HFFc6 (cell line): ENCODE measurements at regions not wholly inside any gene's neighbourhood (a gene's known extent, or its start where the extent isn't known, plus 50 kb on each side); places are given as distances from the start of the nearest gene placed in this dataset.

Experiments used
- DNase-seq: peaks from one replicate; pipeline ENCODE4 v3.0.0-alpha.2; 2018
- H3K27ac Mint-ChIP-seq: 2 replicates; pipeline ENCODE4 v1.8.0; 2020; ENCODE audit warnings: mild to moderate bottlenecking, mixed read lengths
- H3K27me3 Mint-ChIP-seq: 2 replicates; pipeline ENCODE4 v1.8.0; 2021; ENCODE audit warnings: mild to moderate bottlenecking, moderate library complexity, mixed read lengths; ENCODE audit not compliant: insufficient read depth
- H3K36me3 Mint-ChIP-seq: 2 replicates; pipeline ENCODE4 v1.8.0; 2021; ENCODE audit warnings: low read depth, mixed read lengths
- H3K4me1 Mint-ChIP-seq: 2 replicates; pipeline ENCODE4 v1.8.0; 2020; ENCODE audit warnings: low read depth, mixed read lengths
- H3K4me3 Mint-ChIP-seq: 2 replicates; pipeline ENCODE4 v1.8.0; 2020; ENCODE audit warnings: mild to moderate bottlenecking, moderate library complexity, mixed read lengths
- H3K9me3 Mint-ChIP-seq: 2 replicates; pipeline ENCODE4 v1.8.0; 2020; ENCODE audit warnings: mild to moderate bottlenecking, mixed read lengths
- CTCF ChIP-seq: fragments of 200-600 bp; sonication (generic); IDR thresholded peaks from 2 replicates; pipeline ENCODE4 v1.5.0; 2021; ENCODE audit warnings: antibody characterized with exemption, mild to moderate bottlenecking

GRCh38 chr6:104134876-104135275, 724.8 kb downstream of the HACE1 start:
- no peaks in the 10 kb centered on the region for H3K4me1 Mint-ChIP-seq
- H3K4me3 Mint-ChIP-seq: no peak overlapping the region
- peaks cover 40% of the 10 kb centered on the region for H3K9me3 Mint-ChIP-seq
- no peak for DNase-seq
- H3K27ac Mint-ChIP-seq: no peak overlapping the region
- H3K27me3 Mint-ChIP-seq: peaks cover 1% of the 10 kb centered on the region; the same call in 1 of the 2 replicates
- no peak for TF ChIP-seq CTCF
- H3K36me3 Mint-ChIP-seq: no peaks in the 10 kb centered on the region

DNA sequence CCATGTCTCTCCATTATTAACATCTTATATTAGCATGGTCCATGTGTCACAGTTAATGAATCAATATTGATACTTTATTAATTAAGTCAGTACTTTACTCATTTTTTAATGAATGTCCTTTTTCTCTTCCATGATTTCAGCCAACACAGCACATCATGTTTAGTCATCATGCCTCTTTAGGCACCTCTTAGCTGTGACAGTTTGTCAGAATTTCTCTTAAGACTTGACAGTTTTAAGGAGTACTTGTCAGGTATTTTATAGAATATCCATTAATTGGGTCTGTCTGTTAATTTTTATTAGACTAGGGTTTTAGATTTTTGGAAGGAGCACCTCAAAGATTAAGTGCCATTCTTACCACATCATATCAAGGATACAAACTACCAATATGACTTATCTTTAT, 729.4 kb downstream of the HACE1 start:
- Mint-ChIP-seq H3K4me1 (no peaks in the 10 kb centered on the region), H3K27me3 (no peaks in the 10 kb centered on the region; the same call in 1 of the 2 replicates), H3K27ac (no peak overlapping the region), H3K9me3 (peaks cover 35% of the 10 kb centered on the region), H3K36me3 (no peaks in the 10 kb centered on the region), H3K4me3 (no peak overlapping the region)
- TF ChIP-seq CTCF: no peak
- no peak for DNase-seq

DNA sequence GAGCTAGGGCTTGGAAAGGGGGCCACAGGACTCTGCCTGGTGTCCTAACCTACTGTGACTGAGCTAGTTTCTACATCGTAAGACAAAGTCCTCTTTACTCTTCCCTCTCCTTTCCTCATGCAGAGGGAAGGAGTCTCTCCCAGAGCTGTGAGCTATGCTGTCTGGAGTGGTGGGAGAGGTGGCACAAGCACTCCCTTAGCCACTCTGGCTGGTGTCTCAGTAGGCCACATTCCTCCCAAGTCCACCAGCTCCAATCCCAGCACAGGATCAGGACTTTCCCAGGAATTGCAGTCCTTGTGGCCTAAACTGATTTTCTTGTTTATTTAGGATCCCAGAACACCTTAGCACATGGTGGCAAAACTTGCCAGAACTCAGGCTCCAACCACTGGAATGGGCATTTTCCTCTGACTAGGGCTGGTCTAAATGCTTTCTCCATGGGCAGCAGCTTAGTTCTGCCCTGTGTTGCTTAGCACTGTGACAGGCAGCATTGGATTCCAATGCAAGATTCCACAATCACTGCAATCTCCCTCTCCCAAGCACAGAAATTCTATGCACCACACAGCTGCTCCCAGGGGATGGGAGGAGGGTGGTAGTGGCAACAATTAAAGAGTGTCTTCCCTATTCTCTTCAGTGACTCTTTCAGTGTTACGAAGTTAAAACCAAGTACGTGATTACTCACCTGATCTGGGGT, 733.3 kb downstream of the HACE1 start:
- no peak overlapping the region for H3K4me3 Mint-ChIP-seq
- TF ChIP-seq CTCF: no peak
- H3K9me3 Mint-ChIP-seq: peaks cover 48% of the 10 kb centered on the region
- no peak for DNase-seq
- no peaks in the 10 kb centered on the region; the same call in 1 of the 2 replicates for H3K27me3 Mint-ChIP-seq
- no peaks in the 10 kb centered on the region for H3K4me1 Mint-ChIP-seq
- H3K36me3 Mint-ChIP-seq: no peaks in the 10 kb centered on the region
- H3K27ac Mint-ChIP-seq: no peak overlapping the region

GRCh38 chr6:104123227-104123626, 736.5 kb downstream of the HACE1 start:
- DNase-seq: no peak
- TF ChIP-seq CTCF: no peak

GRCh38 chr6:104118274-104118673, 741.4 kb downstream of the HACE1 start:
- Mint-ChIP-seq H3K27me3 (no peaks in the 10 kb centered on the region), H3K4me3 (no peak overlapping the region)
- DNase-seq: no peak

More at GRCh38 chr6:104123227-104123626, 736.5 kb downstream of the HACE1 start:
- Mint-ChIP-seq H3K27ac (no peak overlapping the region), H3K9me3 (peaks cover 46% of the 10 kb centered on the region), H3K4me3 (no peak overlapping the region), H3K36me3 (no peaks in the 10 kb centered on the region), H3K4me1 (no peaks in the 10 kb centered on the region), H3K27me3 (no peaks in the 10 kb centered on the region; the same call in 1 of the 2 replicates)

More at GRCh38 chr6:104118274-104118673, 741.4 kb downstream of the HACE1 start:
- H3K4me1 Mint-ChIP-seq: no peaks in the 10 kb centered on the region
- H3K36me3 Mint-ChIP-seq: no peaks in the 10 kb centered on the region
- TF ChIP-seq CTCF: no peak
- peaks cover 34% of the 10 kb centered on the region for H3K9me3 Mint-ChIP-seq
- no peak overlapping the region for H3K27ac Mint-ChIP-seq
